GM10266 (cell line): ENCODE measurements at regions not wholly inside any gene's neighbourhood (a gene's known extent, or its start where the extent isn't known, plus 50 kb on each side); places are given as distances from the start of the nearest gene placed in this dataset.
A peak's percentile ranks its signal among the peaks of the same experiment; 100 is the strongest.
"Not testable (repeated sequence)": the region's sequence is repeated elsewhere in the genome, so short reads cannot be mapped to it uniquely, and the experiment has no call there.

Experiments
- DNase-seq: peaks from one replicate; pipeline ENCODE4 v3.0.0; 2012; ENCODE audit errors: extremely low spot score
- CTCF ChIP-seq: IDR thresholded peaks from 2 replicates; pipeline ENCODE4 v1.5.1; 2012; ENCODE audit warnings: mild to moderate bottlenecking, low read depth; ENCODE audit not compliant: control insufficient read depth, insufficient read depth; ENCODE audit errors: missing control alignments

- DNase-seq, result peak; percentile 57
- TF ChIP-seq CTCF, result no peak
Measured at GRCh38 chrX:989959-990510, 222.4 kb downstream of the CRLF2 start.

- not testable (repeated sequence) for DNase-seq
Measured at GRCh38 chrX:988530-988929, 223.9 kb downstream of the CRLF2 start.

DNA sequence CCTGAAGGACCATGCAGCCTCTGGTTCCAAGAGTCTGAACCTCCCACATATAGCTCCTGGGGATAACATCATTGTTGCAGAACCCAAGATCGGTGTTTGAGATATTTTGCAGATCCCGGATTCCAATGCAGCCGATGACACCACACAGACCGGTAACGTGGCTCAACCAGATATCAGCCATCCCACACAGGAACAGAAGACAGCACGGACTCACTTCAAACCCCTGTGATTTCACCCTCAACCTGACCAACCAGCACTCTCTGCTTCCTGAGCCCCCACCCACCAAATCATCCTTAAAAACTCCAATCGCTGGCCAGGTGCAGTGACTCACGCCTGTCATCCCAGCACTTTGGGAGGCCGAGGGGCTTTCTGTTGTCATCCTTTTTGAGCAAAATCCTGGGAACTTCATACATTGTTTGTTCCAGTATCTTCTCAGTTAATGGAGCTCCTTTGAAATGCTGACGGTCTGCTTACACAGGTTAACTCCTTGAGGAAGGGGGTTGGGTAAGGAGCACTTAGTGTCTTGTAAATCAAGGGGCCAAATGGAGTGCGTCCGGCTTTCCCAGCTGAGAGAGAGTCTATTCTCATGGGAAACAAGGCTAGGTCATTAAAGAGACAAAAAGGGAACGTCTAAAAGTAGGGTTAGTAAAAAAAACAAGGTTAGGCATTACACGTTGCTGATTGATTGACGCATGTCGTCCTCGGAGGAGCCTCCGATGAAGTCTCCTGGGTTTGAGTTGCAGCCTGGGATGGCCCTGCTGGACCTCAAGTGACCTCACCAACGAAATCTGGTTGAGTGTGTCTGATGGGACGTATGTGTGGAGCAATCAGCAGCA, 230.4 kb downstream of the CRLF2 start:
- DNase-seq, result no peak
- TF ChIP-seq CTCF, result no peak

DNA sequence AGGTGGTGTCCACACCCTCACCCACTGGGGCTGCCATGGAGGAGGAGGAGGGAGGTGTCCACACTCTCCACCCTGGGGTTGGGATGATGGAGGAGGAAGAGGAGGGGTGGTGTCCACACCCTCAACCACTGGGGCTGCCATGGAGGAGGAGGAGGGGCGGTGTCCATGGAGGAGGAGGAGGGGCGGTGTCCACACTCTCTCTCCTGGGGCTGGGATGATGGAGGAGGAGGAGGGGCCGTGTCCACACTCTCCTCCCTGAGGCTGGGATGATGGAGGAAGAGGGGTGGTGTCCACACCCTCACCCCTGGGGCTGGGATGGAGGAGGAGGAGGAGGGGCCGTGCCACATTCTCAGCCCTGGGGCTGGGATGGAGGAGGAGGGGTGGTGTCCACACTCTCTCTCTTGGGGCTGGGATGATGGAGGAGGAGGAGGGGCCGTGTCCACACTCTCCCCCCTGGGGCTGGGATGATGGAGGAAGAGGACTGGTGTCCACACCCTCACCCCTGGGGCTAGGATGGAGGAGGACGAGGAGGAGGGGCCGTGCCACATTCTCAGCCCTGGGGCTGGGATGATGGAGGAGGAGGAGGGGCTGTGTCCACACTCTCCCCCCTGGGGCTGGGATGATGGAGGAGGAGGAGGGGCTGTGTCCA, 231.7 kb downstream of the CRLF2 start:
- no peak for TF ChIP-seq CTCF
- no peak for DNase-seq

DNA sequence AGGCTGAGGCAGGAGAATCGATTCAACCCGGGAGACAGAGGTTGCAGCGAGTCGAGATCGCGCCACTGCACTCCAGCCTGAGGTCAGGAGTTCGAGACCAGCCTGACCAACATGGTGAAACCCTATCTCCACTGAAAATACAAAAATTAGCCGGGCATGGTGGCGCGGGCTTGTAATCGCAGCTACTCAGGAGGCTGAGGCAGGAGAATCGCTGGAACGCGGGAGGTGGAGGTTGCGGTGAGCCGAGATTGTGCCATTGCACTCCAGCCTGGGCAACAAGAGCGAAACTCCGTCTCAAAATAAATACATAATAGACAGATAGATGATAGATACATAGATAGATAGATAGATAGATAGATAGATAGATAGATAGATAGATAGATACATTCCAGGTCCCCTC, 233.3 kb downstream of the CRLF2 start:
- not testable (repeated sequence) for DNase-seq

DNA sequence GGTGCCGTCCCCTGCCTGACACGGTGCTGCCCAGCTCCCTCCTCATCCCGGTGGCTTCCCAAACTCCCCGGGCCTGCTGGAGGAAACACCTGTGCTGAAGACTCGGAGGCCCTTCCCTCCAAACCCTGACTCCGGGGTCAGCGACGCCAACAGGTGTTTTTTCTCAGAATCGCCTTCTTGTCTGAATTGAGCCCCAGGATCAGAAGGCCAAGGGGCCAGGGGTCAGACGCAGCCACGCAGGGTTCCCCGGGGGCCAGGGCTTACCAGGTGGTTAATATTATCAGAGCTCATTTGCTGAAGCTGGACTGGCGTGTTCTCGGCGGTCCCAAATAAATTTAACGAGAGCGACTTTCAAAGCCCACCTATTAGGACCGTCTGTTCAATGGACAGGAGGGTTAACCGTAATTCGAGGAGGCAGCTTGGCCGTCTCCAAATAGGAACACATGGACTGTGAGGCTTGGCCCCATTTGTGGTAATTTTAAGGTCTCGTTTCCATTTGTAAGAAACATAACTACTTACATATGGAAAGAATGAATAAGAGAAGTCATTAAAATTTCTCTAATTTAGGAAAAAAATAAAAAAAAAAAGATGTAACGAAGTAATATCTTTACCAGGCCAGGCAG, 239.3 kb downstream of the CRLF2 start:
- TF ChIP-seq CTCF, result no peak
- no peak for DNase-seq

GRCh38 chrX:968148-968965, 244.1 kb downstream of the CRLF2 start:
- no peak for TF ChIP-seq CTCF

More at GRCh38 chrX:968148-968965, 244.1 kb downstream of the CRLF2 start:
- no peak for DNase-seq
